H1 (cell line): ENCODE measurements at regions not wholly inside any gene's neighbourhood (a gene's known extent, or its start where the extent isn't known, plus 50 kb on each side); places are given as distances from the start of the nearest gene placed in this dataset.

Source experiments
- CTCF ChIA-PET: fragments of 300-600 bp; sonication (Branson Sonifier 250); formaldehyde crosslinking; loops from one replicate; lab custom pipeline; 2021; ENCODE audit not compliant: partially characterized antibody; lab: Charles Lee
- POLR2A ChIA-PET: fragments of 300-600 bp; sonication (Branson Sonifier 250); formaldehyde crosslinking; loops from one replicate; lab custom pipeline; 2021; ENCODE audit warnings: inconsistent platforms; ENCODE audit not compliant: partially characterized antibody; lab: Charles Lee
- DNase-seq, 2 experiments: peaks; one replicate each; pipeline versions ENCODE4 v3.0.0 to v3.0.0-alpha.2; 2010 to 2022; ENCODE audit warnings: low spot score in 2 of 2, low read depth in 1 of 2, mixed read lengths in 1 of 2
- FAIRE-seq: peaks from 2 replicates; lab custom pipeline; 2011; peaks lifted over from hg19 to GRCh38; lab: Jason Lieb, UNC
- H2AFZ ChIP-seq: 2 replicates; pipeline ENCODE4 v1.8.1; 2012; ENCODE audit warnings: low read length, inconsistent platforms
- H2AK5ac ChIP-seq: 2 replicates; pipeline ENCODE4 v1.6.1; 2013; ENCODE audit warnings: low read depth, low read length
- H2BK120ac ChIP-seq: replicated peaks from 2 replicates; pipeline ENCODE3; 2013; ENCODE audit warnings: low read depth, low read length, inconsistent platforms
- H2BK12ac ChIP-seq: 2 replicates; pipeline ENCODE4 v1.6.1; 2013; ENCODE audit warnings: low read depth, low read length
- H2BK15ac ChIP-seq: 2 replicates; pipeline ENCODE4 v1.6.1; 2013; ENCODE audit warnings: low read length
- H2BK20ac ChIP-seq: 2 replicates; pipeline ENCODE4 v1.6.1; 2013; ENCODE audit warnings: low read length
- H2BK5ac ChIP-seq: 2 replicates; pipeline ENCODE4 v1.6.1; 2013; ENCODE audit warnings: low read depth, low read length
- H3K14ac ChIP-seq: 2 replicates; pipeline ENCODE4 v1.6.1; 2013; ENCODE audit warnings: inconsistent platforms; ENCODE audit not compliant: insufficient read length
- H3K18ac ChIP-seq: 2 replicates; pipeline ENCODE4 v1.6.1; 2013; ENCODE audit warnings: low read length; ENCODE audit errors: extremely low read depth
- H3K23ac ChIP-seq: 2 replicates; pipeline ENCODE4 v1.6.1; 2013; ENCODE audit warnings: inconsistent platforms; ENCODE audit not compliant: insufficient read length
- H3K23me2 ChIP-seq: 2 replicates; pipeline ENCODE4 v1.6.1; 2013; ENCODE audit warnings: low read depth, low read length
- H3K27ac ChIP-seq: 2 replicates; pipeline ENCODE4 v1.6.1; 2011; ENCODE audit warnings: low read depth, low read length, inconsistent platforms
- H3K27me3 ChIP-seq, 4 experiments: replicated peaks in 1 of 4; 1 replicate in 1 of 4; 2 replicates in 3 of 4; pipeline versions ENCODE4 v1.6.1 to v1.8.1; 2011 to 2013; ENCODE audit warnings: low read length in 3 of 4, mild to moderate bottlenecking in 3 of 4, inconsistent platforms in 2 of 4, mixed read lengths in 2 of 4, moderate library complexity in 1 of 4; ENCODE audit not compliant: control insufficient read depth in 3 of 4, insufficient read depth in 3 of 4; ENCODE audit errors: extremely low read depth in 1 of 4
- H3K36me3 ChIP-seq, 4 experiments: 2 replicates each; pipeline versions ENCODE4 v1.6.1 to v1.8.1; 2011 to 2013; ENCODE audit warnings: mild to moderate bottlenecking in 4 of 4, low read length in 3 of 4, moderate library complexity in 2 of 4, control low read depth in 1 of 4, inconsistent platforms in 1 of 4; ENCODE audit not compliant: insufficient read depth in 4 of 4, control insufficient read depth in 2 of 4
- H3K4ac ChIP-seq: replicated peaks from 2 replicates; pipeline ENCODE3; 2013; ENCODE audit warnings: low read length, low read depth, mixed read lengths, inconsistent platforms; ENCODE audit not compliant: insufficient read length
- H3K4me1 ChIP-seq, 4 experiments: replicated peaks in 1 of 4; 1 replicate in 1 of 4; 2 replicates in 3 of 4; pipeline versions ENCODE4 v1.6.1 to v1.8.1; 2011 to 2013; ENCODE audit warnings: low read length in 3 of 4, inconsistent platforms in 2 of 4, mixed read lengths in 1 of 4; ENCODE audit not compliant: insufficient read depth in 4 of 4, control insufficient read depth in 3 of 4
- H3K4me2 ChIP-seq, 2 experiments: 2 replicates each; pipeline versions ENCODE4 v1.6.1 to v1.8.1; 2011 to 2013; ENCODE audit warnings: low read depth in 2 of 2, low read length in 2 of 2, control low read depth in 1 of 2, inconsistent platforms in 1 of 2, mild to moderate bottlenecking in 1 of 2; ENCODE audit not compliant: insufficient read depth in 1 of 2
- H3K4me3 ChIP-seq, 4 experiments: fragments of 200-600, 300-600 bp in 1 of 4; sonication (generic), shearing (Covaris generic), sonication (Bioruptor Twin) in 1 of 4; 2 replicates each; pipeline versions ENCODE4 v1.5.1 to v1.8.1; 2011 to 2016; ENCODE audit warnings: low read length in 4 of 4, low read depth in 3 of 4, control low read depth in 2 of 4, inconsistent platforms in 2 of 4, mild to moderate bottlenecking in 2 of 4, mixed read lengths in 1 of 4, moderate library complexity in 1 of 4; ENCODE audit not compliant: insufficient read depth in 2 of 4; ENCODE audit errors: extremely low read depth in 1 of 4
- H3K56ac ChIP-seq: replicated peaks from 2 replicates; pipeline ENCODE3; 2013; ENCODE audit warnings: low read depth, mild to moderate bottlenecking, mixed read lengths, low read length, inconsistent platforms; ENCODE audit not compliant: insufficient read length
- H3K79me1 ChIP-seq: 2 replicates; pipeline ENCODE4 v1.6.1; 2013; ENCODE audit warnings: low read depth, low read length, control low read depth
- H3K79me2 ChIP-seq, 2 experiments: 2 replicates each; pipeline versions ENCODE4 v1.6.1 to v1.8.1; 2012 to 2013; ENCODE audit warnings: low read length in 2 of 2, mild to moderate bottlenecking in 2 of 2, inconsistent platforms in 1 of 2; ENCODE audit not compliant: insufficient read depth in 2 of 2, control insufficient read depth in 1 of 2
- H3K9ac ChIP-seq, 4 experiments: replicated peaks in 1 of 4; 1 replicate in 1 of 4; 2 replicates in 3 of 4; pipeline versions ENCODE4 v1.6.1 to v1.8.1; 2011 to 2013; ENCODE audit warnings: low read depth in 3 of 4, low read length in 3 of 4, control low read depth in 2 of 4, mild to moderate bottlenecking in 2 of 4, moderate library complexity in 2 of 4, inconsistent platforms in 1 of 4; ENCODE audit errors: extremely low read depth in 1 of 4
- H3K9me3 ChIP-seq, 2 experiments: 2 replicates each; pipeline versions ENCODE4 v1.6.1 to v1.8.1; 2012 to 2013; ENCODE audit warnings: mild to moderate bottlenecking in 2 of 2, moderate library complexity in 2 of 2, control low read depth in 1 of 2, inconsistent platforms in 1 of 2, low read depth in 1 of 2, low read length in 1 of 2, mixed read lengths in 1 of 2; ENCODE audit not compliant: insufficient read depth in 2 of 2
- H4K20me1 ChIP-seq, 2 experiments: replicated peaks in 1 of 2; 2 replicates each; pipeline versions ENCODE3 to v1.8.1; 2011 to 2013; ENCODE audit warnings: inconsistent platforms in 2 of 2, low read length in 2 of 2, mild to moderate bottlenecking in 1 of 2; ENCODE audit not compliant: insufficient read depth in 2 of 2, control insufficient read depth in 1 of 2
- H4K5ac ChIP-seq: 2 replicates; pipeline ENCODE4 v1.6.1; 2013; ENCODE audit warnings: low read length, low read depth, mixed read lengths, inconsistent platforms; ENCODE audit not compliant: insufficient read length
- H4K8ac ChIP-seq: 2 replicates; pipeline ENCODE4 v1.8.0; 2013; ENCODE audit warnings: mild to moderate bottlenecking, moderate library complexity, low read length, inconsistent platforms; ENCODE audit not compliant: insufficient read depth; ENCODE audit errors: extremely low read depth
- H4K91ac ChIP-seq: replicated peaks from 2 replicates; pipeline ENCODE3; 2013; ENCODE audit warnings: low read length, mixed read lengths, inconsistent platforms; ENCODE audit not compliant: insufficient read length
- ATF3 ChIP-seq: IDR thresholded peaks from 2 replicates; pipeline ENCODE4 v1.6.1; 2011; ENCODE audit warnings: low read depth, mild to moderate bottlenecking, low read length; ENCODE audit not compliant: insufficient read depth
- CHD2 ChIP-seq: IDR thresholded peaks from 2 replicates; pipeline ENCODE4 v1.6.1; 2012; ENCODE audit warnings: low read length, improper control_type of control experiment
- HDAC6 ChIP-seq: IDR thresholded peaks from one replicate; pipeline ENCODE4 v1.7.1; 2012; ENCODE audit warnings: low read depth, mild to moderate bottlenecking, inconsistent platforms, low read length, moderate library complexity
- KDM4A ChIP-seq: IDR thresholded peaks from one replicate; pipeline ENCODE4 v1.7.1; 2012; ENCODE audit warnings: low read depth, mild to moderate bottlenecking, moderate library complexity, low read length, inconsistent platforms; ENCODE audit not compliant: severe bottlenecking
- YY1 ChIP-seq: IDR thresholded peaks from 2 replicates; pipeline ENCODE4 v1.6.1; 2011; ENCODE audit warnings: low read depth, mild to moderate bottlenecking, low read length
- WGBS, 2 experiments: shearing (Covaris generic) in 1 of 2; methylation state at CpG; one replicate each; pipeline versions ENCODE4 v1.1.6 to v1.1.7; 2013 to 2015; ENCODE audit warnings: low lambda C conversion rate in 2 of 2, mixed read lengths in 2 of 2, inconsistent platforms in 1 of 2, low coverage in 1 of 2, missing lambda C conversion rate in 1 of 2; ENCODE audit not compliant: insufficient replicate concordance in 2 of 2, insufficient coverage in 1 of 2, insufficient read length in 1 of 2; ENCODE audit errors: extremely low coverage in 1 of 2, missing lambda C conversion rate in 1 of 2; 5-methylcytosine and 5-hydroxymethylcytosine counted together

- Histone ChIP-seq H2BK15ac (no peak overlapping the region), H3K56ac (no peak overlapping the region), H3K4me1 (no peaks in the 10 kb centered on the region), H4K8ac (no peak overlapping the region), H4K5ac (no peak overlapping the region), H2BK5ac (no peak overlapping the region), H3K23me2 (no peaks in the 10 kb centered on the region), H3K4me3 (no peak overlapping the region), H2AK5ac (no peak overlapping the region), H4K91ac (no peak overlapping the region), H2AFZ (no peak overlapping the region), H3K4me2 (no peak overlapping the region), H2BK20ac (no peak overlapping the region), H3K4ac (no peak overlapping the region), H3K23ac (no peak overlapping the region), H3K9ac (no peak overlapping the region), H3K79me2 (no peaks in the 10 kb centered on the region), H3K27me3 (no peaks in the 10 kb centered on the region), H3K18ac (no peak overlapping the region), H3K9me3 (peaks cover 0 to 2% of the 10 kb centered on the region in 2 experiments; a peak in 1 of 4 replicates), H3K27ac (no peak overlapping the region), H2BK120ac (no peak overlapping the region), H4K20me1 (no peaks in the 10 kb centered on the region), H3K79me1 (no peaks in the 10 kb centered on the region), H3K14ac (no peak overlapping the region), H3K36me3 (no peaks in the 10 kb centered on the region), H2BK12ac (no peak overlapping the region)
- FAIRE-seq (no peak), DNase-seq (no peak)
- POLR2A ChIA-PET, result no interaction called here
- WGBS, 2 experiments, result 85% methylated on average over 2 of the region's 2 CpGs; no CpG with 5 or more reads in 1 of the 2 experiments
- CTCF ChIA-PET, result no interaction called here
- TF ChIP-seq ATF3 (no peak), CHD2 (no peak), KDM4A (no peak), HDAC6 (no peak), YY1 (no peak)
Observed at GRCh38 chr4:138507522-138507921, 265.4 kb upstream of the SLC7A11 start.
